ENCODE measurements at regions not wholly inside any gene's neighbourhood (a gene's known extent, or its start where the extent isn't known, plus 50 kb on each side); places are given as distances from the start of the nearest gene placed in this dataset.

DNA sequence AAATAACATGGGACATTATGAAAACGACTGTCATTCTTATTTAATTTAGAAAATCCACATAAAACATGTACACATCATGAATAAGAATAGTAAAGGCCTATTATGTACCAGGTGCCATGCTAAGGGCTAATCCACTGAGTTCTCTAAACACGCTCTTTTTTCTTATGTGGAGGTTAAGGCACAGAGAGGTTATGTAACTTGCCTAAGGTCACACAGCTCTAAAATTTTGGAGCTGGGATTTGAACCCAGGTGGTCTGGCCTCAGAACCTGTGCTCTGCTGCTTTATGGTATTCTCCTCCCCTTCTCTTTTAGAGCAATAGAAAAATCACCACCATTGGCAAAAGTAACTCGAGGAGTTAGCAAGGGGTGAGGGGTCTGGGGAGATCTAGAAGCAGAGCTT is 156.9 kb upstream of the ZNF536 start:
- no peak for DNase-seq (ENCODE audit: insufficient read length, low spot score, missing footprints)

DNA sequence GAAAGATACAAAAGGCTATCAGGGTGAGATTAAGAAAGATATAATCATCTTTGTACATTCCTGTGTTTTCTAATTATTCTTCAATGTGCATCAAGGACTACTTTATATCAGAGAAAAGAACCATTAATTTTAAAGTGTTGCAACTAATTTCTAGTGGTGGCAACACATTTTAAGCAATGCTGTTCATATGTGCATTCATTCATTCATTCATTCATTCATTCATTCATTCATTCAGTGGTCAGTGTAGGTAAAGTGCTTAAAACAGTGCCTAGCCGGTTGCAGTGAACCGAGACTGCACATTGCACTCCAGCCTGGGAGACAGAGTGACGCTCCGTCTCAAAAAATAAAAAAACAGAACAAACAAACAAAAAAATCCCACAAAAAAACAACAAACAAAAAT is 155.7 kb upstream of the ZNF536 start:
- no peaks in the 10 kb centered on the region for H3K4me1 ChIP-seq (ENCODE audit: insufficient read depth, low read length)
- no peaks in the 10 kb centered on the region for H4K20me1 ChIP-seq (ENCODE audit: insufficient read depth, low read length)
- H3K9me3 ChIP-seq (ENCODE audit: low read depth, low read length), result no peaks in the 10 kb centered on the region
- H3K4me2 ChIP-seq (ENCODE audit: insufficient read depth, low read length), result no peak overlapping the region
- no peaks in the 10 kb centered on the region for H3K36me3 ChIP-seq (ENCODE audit: insufficient read depth, low read length)
- no peaks in the 10 kb centered on the region for H3K79me2 ChIP-seq (ENCODE audit: insufficient read depth, low read length)
- DNase-seq (ENCODE audit: insufficient read length, low spot score, missing footprints), result no peak
- H3K27me3 ChIP-seq (ENCODE audit: insufficient read depth, low read length), result no peaks in the 10 kb centered on the region
- H3K4me3 ChIP-seq (ENCODE audit: insufficient read depth, low read length), result no peak overlapping the region
- no peak overlapping the region for H2AFZ ChIP-seq (ENCODE audit: low read length)
- TF ChIP-seq, protein P1, sequence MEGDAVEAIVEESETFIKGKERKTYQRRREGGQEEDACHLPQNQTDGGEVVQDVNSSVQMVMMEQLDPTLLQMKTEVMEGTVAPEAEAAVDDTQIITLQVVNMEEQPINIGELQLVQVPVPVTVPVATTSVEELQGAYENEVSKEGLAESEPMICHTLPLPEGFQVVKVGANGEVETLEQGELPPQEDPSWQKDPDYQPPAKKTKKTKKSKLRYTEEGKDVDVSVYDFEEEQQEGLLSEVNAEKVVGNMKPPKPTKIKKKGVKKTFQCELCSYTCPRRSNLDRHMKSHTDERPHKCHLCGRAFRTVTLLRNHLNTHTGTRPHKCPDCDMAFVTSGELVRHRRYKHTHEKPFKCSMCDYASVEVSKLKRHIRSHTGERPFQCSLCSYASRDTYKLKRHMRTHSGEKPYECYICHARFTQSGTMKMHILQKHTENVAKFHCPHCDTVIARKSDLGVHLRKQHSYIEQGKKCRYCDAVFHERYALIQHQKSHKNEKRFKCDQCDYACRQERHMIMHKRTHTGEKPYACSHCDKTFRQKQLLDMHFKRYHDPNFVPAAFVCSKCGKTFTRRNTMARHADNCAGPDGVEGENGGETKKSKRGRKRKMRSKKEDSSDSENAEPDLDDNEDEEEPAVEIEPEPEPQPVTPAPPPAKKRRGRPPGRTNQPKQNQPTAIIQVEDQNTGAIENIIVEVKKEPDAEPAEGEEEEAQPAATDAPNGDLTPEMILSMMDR (IDR thresholded peaks at IDR 0.05; ENCODE audit: extremely low read depth, low read depth, low read length), result no peak
- H3K27ac ChIP-seq (ENCODE audit: low read depth, low read length), result no peak overlapping the region

More for the DNA sequence above, 156.9 kb upstream of the ZNF536 start:
- Histone ChIP-seq H3K4me2 (ENCODE audit: insufficient read depth, low read length) (no peak overlapping the region), H3K27ac (ENCODE audit: low read depth, low read length) (no peak overlapping the region), H3K4me1 (ENCODE audit: insufficient read depth, low read length) (no peaks in the 10 kb centered on the region), H3K4me3 (ENCODE audit: insufficient read depth, low read length) (no peak overlapping the region), H3K79me2 (ENCODE audit: insufficient read depth, low read length) (no peaks in the 10 kb centered on the region), H4K20me1 (ENCODE audit: insufficient read depth, low read length) (no peaks in the 10 kb centered on the region), H3K27me3 (ENCODE audit: insufficient read depth, low read length) (no peaks in the 10 kb centered on the region), H2AFZ (ENCODE audit: low read length) (no peak overlapping the region), H3K9me3 (ENCODE audit: low read depth, low read length) (no peaks in the 10 kb centered on the region), H3K36me3 (ENCODE audit: insufficient read depth, low read length) (no peaks in the 10 kb centered on the region)
- TF ChIP-seq, protein P1 (IDR thresholded peaks at IDR 0.05; ENCODE audit: extremely low read depth, low read depth, low read length), result no peak

DNA sequence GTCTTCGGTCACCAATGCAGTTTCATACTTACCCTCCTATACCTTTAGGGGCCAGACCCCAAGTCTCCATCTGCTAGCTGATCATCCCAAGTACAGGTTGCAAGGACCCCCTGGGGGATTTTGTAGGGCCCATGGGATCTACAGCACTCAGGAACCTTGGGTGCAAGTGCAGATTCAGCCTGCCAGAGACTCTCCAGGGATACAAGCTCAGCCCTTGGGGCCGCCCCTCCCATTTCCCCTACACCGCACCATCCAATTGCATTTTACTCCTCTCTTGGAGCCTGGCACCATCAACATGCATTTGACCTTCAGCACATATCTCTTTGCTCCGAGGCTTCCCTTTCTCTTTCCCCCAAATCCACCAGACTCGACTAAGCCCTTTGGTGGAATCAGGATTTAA is 154.7 kb upstream of the ZNF536 start:
- Histone ChIP-seq H3K4me2 (ENCODE audit: insufficient read depth, low read length) (no peak overlapping the region), H3K9me3 (ENCODE audit: low read depth, low read length) (no peaks in the 10 kb centered on the region), H3K79me2 (ENCODE audit: insufficient read depth, low read length) (no peaks in the 10 kb centered on the region), H3K4me3 (ENCODE audit: insufficient read depth, low read length) (no peak overlapping the region), H3K36me3 (ENCODE audit: insufficient read depth, low read length) (no peaks in the 10 kb centered on the region), H3K27me3 (ENCODE audit: insufficient read depth, low read length) (no peaks in the 10 kb centered on the region), H3K27ac (ENCODE audit: low read depth, low read length) (no peak overlapping the region), H4K20me1 (ENCODE audit: insufficient read depth, low read length) (no peaks in the 10 kb centered on the region), H2AFZ (ENCODE audit: low read length) (no peak overlapping the region), H3K4me1 (ENCODE audit: insufficient read depth, low read length) (no peaks in the 10 kb centered on the region)
- TF ChIP-seq, protein P1 (IDR thresholded peaks at IDR 0.05; ENCODE audit: extremely low read depth, low read depth, low read length), result no peak
- DNase-seq (ENCODE audit: insufficient read length, low spot score, missing footprints), result no peak

DNA sequence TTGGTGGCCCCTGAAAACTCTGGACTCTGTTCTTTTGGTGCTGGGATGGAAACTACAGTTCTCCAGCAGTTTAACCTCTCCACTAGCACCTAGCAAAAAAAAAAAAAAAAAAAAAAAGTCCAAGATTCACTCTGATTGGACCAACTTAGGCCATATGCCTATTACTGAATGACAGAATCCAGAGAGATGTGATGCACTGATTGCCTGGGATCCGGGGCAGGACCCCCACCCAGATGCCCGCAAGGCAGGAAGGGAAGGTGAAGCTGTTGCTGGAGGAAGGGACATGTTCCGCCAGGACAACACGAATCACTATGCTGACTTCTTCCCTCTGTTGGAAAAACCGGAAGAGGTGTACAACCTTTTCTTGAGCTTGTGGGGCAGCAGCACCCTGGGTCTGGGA is 152.5 kb upstream of the ZNF536 start:
- Histone ChIP-seq H3K4me2 (ENCODE audit: insufficient read depth, low read length) (no peak overlapping the region), H3K4me3 (ENCODE audit: insufficient read depth, low read length) (no peak overlapping the region), H3K36me3 (ENCODE audit: insufficient read depth, low read length) (no peaks in the 10 kb centered on the region), H3K9me3 (ENCODE audit: low read depth, low read length) (no peaks in the 10 kb centered on the region), H3K79me2 (ENCODE audit: insufficient read depth, low read length) (no peaks in the 10 kb centered on the region), H3K27me3 (ENCODE audit: insufficient read depth, low read length) (peaks cover 13% of the 10 kb centered on the region), H4K20me1 (ENCODE audit: insufficient read depth, low read length) (no peaks in the 10 kb centered on the region), H3K27ac (ENCODE audit: low read depth, low read length) (no peak overlapping the region), H3K4me1 (ENCODE audit: insufficient read depth, low read length) (no peaks in the 10 kb centered on the region), H2AFZ (ENCODE audit: low read length) (no peak overlapping the region)
- DNase-seq (ENCODE audit: insufficient read length, low spot score, missing footprints), result no peak
- TF ChIP-seq, protein P1 (IDR thresholded peaks at IDR 0.05; ENCODE audit: extremely low read depth, low read depth, low read length), result no peak
